ENCODE measurements at regions not wholly inside any gene's neighbourhood (a gene's known extent, or its start where the extent isn't known, plus 50 kb on each side); places are given as distances from the start of the nearest gene placed in this dataset.

DNA sequence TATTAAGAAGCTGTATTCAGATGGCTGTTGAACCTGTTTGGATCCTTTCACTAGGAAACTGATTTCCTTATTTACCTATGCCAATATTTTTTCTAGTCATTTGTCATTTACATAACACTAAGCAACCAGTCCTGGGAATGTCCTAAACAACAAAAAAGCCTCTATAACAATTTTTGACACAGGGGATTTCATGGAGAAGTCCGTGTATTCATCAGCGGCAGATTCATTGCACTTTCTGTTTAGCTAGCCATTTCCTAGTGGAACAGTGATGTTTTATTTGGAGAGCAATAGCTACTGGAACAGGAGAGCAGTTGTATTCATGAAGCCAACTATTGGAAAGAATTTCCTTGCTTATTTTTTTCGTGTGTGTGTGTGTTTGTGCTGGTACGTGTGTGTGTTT lies 604.3 kb upstream of the POU3F3 start:
- TF ChIP-seq, protein P1, sequence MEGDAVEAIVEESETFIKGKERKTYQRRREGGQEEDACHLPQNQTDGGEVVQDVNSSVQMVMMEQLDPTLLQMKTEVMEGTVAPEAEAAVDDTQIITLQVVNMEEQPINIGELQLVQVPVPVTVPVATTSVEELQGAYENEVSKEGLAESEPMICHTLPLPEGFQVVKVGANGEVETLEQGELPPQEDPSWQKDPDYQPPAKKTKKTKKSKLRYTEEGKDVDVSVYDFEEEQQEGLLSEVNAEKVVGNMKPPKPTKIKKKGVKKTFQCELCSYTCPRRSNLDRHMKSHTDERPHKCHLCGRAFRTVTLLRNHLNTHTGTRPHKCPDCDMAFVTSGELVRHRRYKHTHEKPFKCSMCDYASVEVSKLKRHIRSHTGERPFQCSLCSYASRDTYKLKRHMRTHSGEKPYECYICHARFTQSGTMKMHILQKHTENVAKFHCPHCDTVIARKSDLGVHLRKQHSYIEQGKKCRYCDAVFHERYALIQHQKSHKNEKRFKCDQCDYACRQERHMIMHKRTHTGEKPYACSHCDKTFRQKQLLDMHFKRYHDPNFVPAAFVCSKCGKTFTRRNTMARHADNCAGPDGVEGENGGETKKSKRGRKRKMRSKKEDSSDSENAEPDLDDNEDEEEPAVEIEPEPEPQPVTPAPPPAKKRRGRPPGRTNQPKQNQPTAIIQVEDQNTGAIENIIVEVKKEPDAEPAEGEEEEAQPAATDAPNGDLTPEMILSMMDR (IDR thresholded peaks at IDR 0.05; ENCODE audit: low read length), result no peak
- TF ChIP-seq EZH2phosphoT487 (IDR thresholded peaks at IDR 0.05; ENCODE audit: low read length) (no peak), EZH2 (optimal IDR thresholded peaks at IDR 0.05; ENCODE audit: low read depth, low read length) (no peak)

Data from MM.1S (cell line).